ENCODE measurements at regions not wholly inside any gene's neighbourhood (a gene's known extent, or its start where the extent isn't known, plus 50 kb on each side); places are given as distances from the start of the nearest gene placed in this dataset.

- no peak for TF ChIP-seq POLR2A (IDR thresholded peaks at IDR 0.05)
- no peak for TF ChIP-seq POLR2AphosphoS5 (IDR thresholded peaks at IDR 0.05)
Measured at GRCh38 chr3:148494451-148494850, 203.3 kb upstream of the AGTR1 start.
